Pancreas (tissue), 10 donors: ENCODE measurements at regions not wholly inside any gene's neighbourhood (a gene's known extent, or its start where the extent isn't known, plus 50 kb on each side); places are given as distances from the start of the nearest gene placed in this dataset.
"Not testable (repeated sequence)": the region's sequence is repeated elsewhere in the genome, so short reads cannot be mapped to it uniquely, and the experiment has no call there.

Experiments
- ATAC-seq, 4 donors: fragments of 200-7000 bp; cut with Tn5 transposase; one replicate each; pipeline versions ENCODE4 v1.8.0 to v1.9.1; 2020; ENCODE audit warnings: mild to moderate bottlenecking in 4 of 4, moderate library complexity in 4 of 4
- DNase-seq, 6 donors: peaks; one replicate each; pipeline ENCODE4 v3.0.0-alpha.2; 2020
- FAIRE-seq: peaks from 2 replicates; lab custom pipeline; 2012; peaks lifted over from hg19 to GRCh38; lab: Jason Lieb, UNC
- H3K27ac ChIP-seq, 4 donors: fragments of 200-600 bp; sonication (generic); 1 replicate in 3 of 4; 2 replicates in 1 of 4; pipeline versions ENCODE4 v1.5.0 to v1.8.0; 2020
- H3K27me3 ChIP-seq, 4 donors: fragments of 200-600 bp; one replicate each; pipeline ENCODE4 v1.8.0; 2021
- H3K36me3 ChIP-seq, 3 donors: fragments of 200-600 bp; sonication (generic) in 1 of 3; one replicate each; pipeline versions ENCODE4 v1.5.0 to v1.8.0; 2020 to 2021
- H3K4me1 ChIP-seq, 3 donors: fragments of 200-600 bp; one replicate each; pipeline ENCODE4 v1.8.0; 2021
- H3K4me3 ChIP-seq, 4 donors: fragments of 200-600 bp; sonication (generic) in 2 of 4; one replicate each; pipeline versions ENCODE4 v1.5.0 to v1.8.0; 2020 to 2021
- H3K9me3 ChIP-seq, 4 donors: fragments of 200-600 bp; one replicate each; pipeline ENCODE4 v1.8.0; 2021
- CTCF ChIP-seq, 4 donors: fragments of 200-600 bp; sonication (generic) in 3 of 4; IDR thresholded peaks; one replicate each; pipeline versions ENCODE4 v1.5.0 to v1.8.0; 2021; ENCODE audit warnings: antibody characterized with exemption in 4 of 4
- WGBS, 2 donors: extraction: QIAGEN DNeasy Blood & Tissue Kit; methylation state at CpG; one replicate each; pipeline ENCODE4 v1.1.7; 2013; 5-methylcytosine and 5-hydroxymethylcytosine counted together
- intact Hi-C, 3 donors: fragments of 100-400 bp; cut with DNase I; formaldehyde crosslinking; loops; one replicate each; pipeline versions ENCODE4 v1.11.1 to v1.14.2; 2022
- donor health status: healthy with polysubstance abuse.
- donor health status: DM: no; HTN: no; CAD: no; lungs with moderate emphysema.
- donor health status: DM: no; HTN: no; CAD: no.
- donor health status: control.
- donor health status: control.
- donor health status: Bipolar disorder and iron deficiency.
- donor health status: DM: yes; HTN: yes; CAD: no.
- donor health status: DM: no; HTN: no; CAD: no.
- donor health status: DM: no; HTN: no; CAD: no.
- donor health status: DM: yes; HTN: yes; CAD: no.

- FAIRE-seq: no peak
- no peak overlapping the region for H3K27ac ChIP-seq
- no peaks in the 10 kb centered on the region for H3K9me3 ChIP-seq
- peaks cover 0 to 4% (median 0%) of the 10 kb centered on the region in 4 donors for H3K27me3 ChIP-seq
- H3K36me3 ChIP-seq: no peaks in the 10 kb centered on the region
- no peak for DNase-seq
- no peak overlapping the region for H3K4me3 ChIP-seq
- intact Hi-C loops: no loop called here
- no peaks in the 10 kb centered on the region for H3K4me1 ChIP-seq
- no peak for TF ChIP-seq CTCF (IDR thresholded peaks at IDR 0.05)
- 53 to 65% methylated on average over 5 of the region's 5 CpGs for WGBS, 2 donors
- no peak for ATAC-seq
These were observed 461.6 kb downstream of the PYDC2 start for GRCh38 chr3:191922570-191922969.

GRCh38 chr3:191927183-191927817 is 466.3 kb downstream of the PYDC2 start:
- H3K27ac ChIP-seq, intact Hi-C loops, ATAC-seq, H3K36me3 ChIP-seq, H3K9me3 ChIP-seq, H3K4me1 ChIP-seq, FAIRE-seq, DNase-seq, H3K27me3 ChIP-seq, H3K4me3 ChIP-seq: not testable (repeated sequence)
- WGBS, 2 donors: 67 to 71% methylated on average over 8 of the region's 8 CpGs

- H3K4me3 ChIP-seq, FAIRE-seq, H3K9me3 ChIP-seq, ATAC-seq, DNase-seq, H3K27me3 ChIP-seq, intact Hi-C loops, H3K4me1 ChIP-seq, H3K27ac ChIP-seq, H3K36me3 ChIP-seq: not testable (repeated sequence)
- 55 to 66% methylated on average over 6 of the region's 6 CpGs for WGBS, 2 donors
These were observed 467.0 kb downstream of the PYDC2 start for GRCh38 chr3:191927998-191928397.

- 75 to 87% methylated on average over 3 of the region's 3 CpGs for WGBS, 2 donors
- TF ChIP-seq CTCF (IDR thresholded peaks at IDR 0.05): no peak
- DNase-seq (no peak), FAIRE-seq (no peak), ATAC-seq (no peak)
- Histone ChIP-seq H3K27me3 (no peaks in the 10 kb centered on the region), H3K9me3 (no peaks in the 10 kb centered on the region), H3K4me3 (no peak overlapping the region), H3K27ac (no peak overlapping the region), H3K4me1 (no peaks in the 10 kb centered on the region), H3K36me3 (no peaks in the 10 kb centered on the region)
- intact Hi-C loops: no loop called here
These were observed 483.9 kb downstream of the PYDC2 start for GRCh38 chr3:191944835-191945234.

- intact Hi-C loops: no loop called here
- no peaks in the 10 kb centered on the region for H3K4me1 ChIP-seq
- H3K4me3 ChIP-seq: no peak overlapping the region
- no peak for FAIRE-seq
- WGBS, 2 donors: 76 to 82% methylated on average over 14 of the region's 14 CpGs
- H3K36me3 ChIP-seq: no peaks in the 10 kb centered on the region
- no peak overlapping the region for H3K27ac ChIP-seq
- DNase-seq: no peak
- no peaks in the 10 kb centered on the region for H3K9me3 ChIP-seq
- H3K27me3 ChIP-seq: no peaks in the 10 kb centered on the region
- ATAC-seq: no peak
- no peak for TF ChIP-seq CTCF (IDR thresholded peaks at IDR 0.05)
These were observed 491.2 kb downstream of the PYDC2 start for GRCh38 chr3:191952186-191952585.

GRCh38 chr3:191952609-191953008 is 491.6 kb downstream of the PYDC2 start:
- intact Hi-C loops: no loop called here
- Histone ChIP-seq H3K27ac (no peak overlapping the region), H3K27me3 (no peaks in the 10 kb centered on the region), H3K36me3 (no peaks in the 10 kb centered on the region), H3K4me1 (no peaks in the 10 kb centered on the region), H3K9me3 (no peaks in the 10 kb centered on the region), H3K4me3 (no peak overlapping the region)
- TF ChIP-seq CTCF (IDR thresholded peaks at IDR 0.05): no peak
- no peak for FAIRE-seq
- 81 to 86% methylated on average over 18 to 21 of the region's 21 CpGs for WGBS, 2 donors
- no peak for DNase-seq
- no peak for ATAC-seq
